Colonic mucosa (tissue), 4 donors: ENCODE measurements at regions not wholly inside any gene's neighbourhood (a gene's known extent, or its start where the extent isn't known, plus 50 kb on each side); places are given as distances from the start of the nearest gene placed in this dataset.

Source experiments
- DNase-seq: peaks from one replicate; pipeline ENCODE4 v3.0.0-alpha.2; 2020
- H3K27ac ChIP-seq: fragments of 200-600 bp; one replicate; pipeline ENCODE4 v1.8.0; 2021
- H3K27me3 ChIP-seq: fragments of 200-600 bp; one replicate; pipeline ENCODE4 v1.8.0; 2021
- H3K36me3 ChIP-seq: fragments of 200-600 bp; one replicate; pipeline ENCODE4 v1.8.0; 2021
- H3K4me1 ChIP-seq: fragments of 200-600 bp; one replicate; pipeline ENCODE4 v1.8.0; 2021; ENCODE audit warnings: mild to moderate bottlenecking
- H3K4me3 ChIP-seq: fragments of 200-600 bp; one replicate; pipeline ENCODE4 v1.8.0; 2021
- H3K9ac ChIP-seq, 2 donors: one replicate each; pipeline ENCODE4 v1.7.0; 2013; ENCODE audit warnings: control low read depth in 2 of 2, low read depth in 2 of 2, low read length in 2 of 2
- H3K9me3 ChIP-seq: fragments of 200-600 bp; one replicate; pipeline ENCODE4 v1.8.0; 2021
- CTCF ChIP-seq: fragments of 200-600 bp; IDR thresholded peaks from one replicate; pipeline ENCODE4 v1.8.0; 2022; ENCODE audit warnings: antibody characterized with exemption, mild to moderate bottlenecking
- intact Hi-C: fragments of 100-400 bp; cut with DNase I; formaldehyde crosslinking; loops from one replicate; pipeline ENCODE4 v1.14.1; 2022
- donor health status: healthy.
- donor health status: DM: no; HTN: no; CAD: no.
- donor health status: DM: no; HTN: no; CAD: no.

- Histone ChIP-seq H3K9ac (no peak overlapping the region), H3K4me1 (no peaks in the 10 kb centered on the region), H3K9me3 (no peaks in the 10 kb centered on the region), H3K27ac (no peak overlapping the region), H3K4me3 (no peak overlapping the region), H3K27me3 (no peaks in the 10 kb centered on the region), H3K36me3 (no peaks in the 10 kb centered on the region)
- intact Hi-C loops, result no loop called here
- no peak for TF ChIP-seq CTCF
- DNase-seq, result no peak
Measured at GRCh38 chr5:29015523-29015922, 1977.1 kb upstream of the CDH9 start.

- no peak for DNase-seq
- Histone ChIP-seq H3K4me3 (no peak overlapping the region), H3K27ac (no peak overlapping the region), H3K27me3 (no peaks in the 10 kb centered on the region), H3K36me3 (no peaks in the 10 kb centered on the region), H3K9me3 (no peaks in the 10 kb centered on the region), H3K4me1 (no peaks in the 10 kb centered on the region), H3K9ac (no peak overlapping the region)
- no peak for TF ChIP-seq CTCF
- intact Hi-C loops, result no loop called here
Measured at GRCh38 chr5:29005386-29005785, 1967.0 kb upstream of the CDH9 start.

DNA sequence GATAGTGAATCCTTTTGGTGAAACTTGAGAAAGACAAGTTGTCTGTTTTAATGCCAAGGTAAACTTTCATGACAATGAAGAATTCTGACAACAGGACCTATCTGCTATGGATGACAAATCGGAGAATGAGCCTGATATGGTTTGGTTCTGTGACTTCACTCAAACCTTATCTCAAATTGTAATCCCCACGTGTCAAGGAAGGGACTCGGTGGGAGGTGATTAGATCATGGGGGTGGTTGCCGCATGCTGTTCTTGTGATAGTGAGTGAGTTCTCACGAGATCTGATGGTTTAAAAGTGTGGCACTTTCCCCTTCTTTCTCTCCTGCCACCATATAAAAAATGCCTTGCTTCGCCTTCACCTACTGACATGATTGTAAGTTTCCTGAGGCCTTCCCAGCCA lies 1964.1 kb upstream of the CDH9 start:
- no peak for TF ChIP-seq CTCF
- Histone ChIP-seq H3K27me3 (no peaks in the 10 kb centered on the region), H3K9me3 (no peaks in the 10 kb centered on the region), H3K4me3 (no peak overlapping the region), H3K4me1 (no peaks in the 10 kb centered on the region), H3K9ac (no peak overlapping the region), H3K36me3 (no peaks in the 10 kb centered on the region), H3K27ac (no peak overlapping the region)
- DNase-seq, result no peak
- intact Hi-C loops, result no loop called here

DNA sequence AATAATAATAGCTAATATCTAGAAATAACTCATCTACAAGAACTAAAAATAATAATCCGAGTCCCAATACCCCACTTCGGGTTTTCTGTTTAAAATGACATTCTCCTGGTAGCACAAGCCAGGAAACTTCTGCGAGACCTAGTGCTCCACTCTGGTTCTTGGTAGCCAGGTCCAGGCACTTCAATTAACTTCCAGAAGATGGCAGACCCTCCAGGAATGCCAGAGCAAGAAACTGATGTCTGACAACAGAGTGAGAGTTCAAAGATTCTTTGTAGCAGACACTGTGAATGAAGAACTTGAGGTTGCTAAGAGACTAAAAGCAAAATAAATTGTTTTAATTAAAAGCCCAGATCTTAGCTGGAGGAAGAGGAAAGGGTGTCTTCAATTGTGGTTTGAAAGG lies 1963.3 kb upstream of the CDH9 start:
- Histone ChIP-seq H3K27ac (no peak overlapping the region), H3K4me1 (no peaks in the 10 kb centered on the region), H3K27me3 (no peaks in the 10 kb centered on the region), H3K9me3 (no peaks in the 10 kb centered on the region), H3K4me3 (no peak overlapping the region), H3K36me3 (no peaks in the 10 kb centered on the region), H3K9ac (no peak overlapping the region)
- TF ChIP-seq CTCF, result no peak
- intact Hi-C loops, result no loop called here
- no peak for DNase-seq

GRCh38 chr5:28984639-28985038 lies 1946.3 kb upstream of the CDH9 start:
- Histone ChIP-seq H3K4me1 (no peaks in the 10 kb centered on the region), H3K27me3 (no peaks in the 10 kb centered on the region), H3K4me3 (no peak overlapping the region), H3K36me3 (no peaks in the 10 kb centered on the region), H3K9me3 (no peaks in the 10 kb centered on the region), H3K9ac (no peak overlapping the region), H3K27ac (no peak overlapping the region)
- intact Hi-C loops, result no loop called here
- no peak for TF ChIP-seq CTCF
- DNase-seq, result no peak

DNA sequence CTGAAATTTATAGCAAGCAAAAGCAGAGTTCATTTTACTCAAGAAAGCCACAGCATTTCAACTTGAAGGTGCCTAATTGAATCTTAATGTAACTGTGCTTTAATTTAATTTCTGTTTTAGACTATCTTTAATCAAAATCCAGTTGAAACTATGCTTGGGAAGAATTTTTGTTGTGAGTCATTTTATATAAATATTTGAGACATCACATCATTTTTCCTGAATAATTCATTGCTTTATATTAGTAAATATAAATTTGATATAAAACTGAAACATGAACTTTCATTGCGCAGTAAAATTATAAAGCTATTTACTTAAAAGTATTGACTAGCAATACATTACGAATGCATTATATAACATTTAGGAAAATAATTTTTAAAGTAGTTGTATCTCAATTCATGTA lies 1937.1 kb upstream of the CDH9 start:
- intact Hi-C loops, result no loop called here
- H3K36me3 ChIP-seq, result no peaks in the 10 kb centered on the region
- no peak overlapping the region for H3K9ac ChIP-seq
- no peak for TF ChIP-seq CTCF
- no peaks in the 10 kb centered on the region for H3K27me3 ChIP-seq
- no peak overlapping the region for H3K27ac ChIP-seq
- no peak overlapping the region for H3K4me3 ChIP-seq
- H3K9me3 ChIP-seq, result no peaks in the 10 kb centered on the region
- H3K4me1 ChIP-seq, result no peaks in the 10 kb centered on the region
- DNase-seq, result no peak
